GM12878 (cell line): ENCODE measurements at regions not wholly inside any gene's neighbourhood (a gene's known extent, or its start where the extent isn't known, plus 50 kb on each side); places are given as distances from the start of the nearest gene placed in this dataset.

Experiments
- CREB1 ChIP-seq: IDR thresholded peaks from 2 replicates; pipeline ENCODE4 v1.6.1; 2012; ENCODE audit warnings: low read depth, mild to moderate bottlenecking, inconsistent platforms
- HDAC2 ChIP-seq: fragments of 200-600 bp; sonication (generic); IDR thresholded peaks from 2 replicates; pipeline ENCODE4 v1.6.1; 2017
- TCF12 ChIP-seq: IDR thresholded peaks from 2 replicates; pipeline ENCODE4 v1.6.1; 2011; ENCODE audit warnings: low read depth, mild to moderate bottlenecking, low read length
- TF ChIP-seq, protein P1 (sequence below), 3 experiments: IDR thresholded peaks in 2 of 3; conservative IDR thresholded peaks in 1 of 3; 2 replicates each; pipeline ENCODE4 v1.5.1; 2011; ENCODE audit warnings: low read depth in 3 of 3, low read length in 3 of 3, mild to moderate bottlenecking in 3 of 3, control low read depth in 2 of 3, moderate library complexity in 2 of 3, inconsistent platforms in 1 of 3, mixed read lengths in 1 of 3; ENCODE audit not compliant: control insufficient read depth in 2 of 3, insufficient read depth in 1 of 3; ENCODE audit errors: extremely low read depth in 1 of 3

DNA sequence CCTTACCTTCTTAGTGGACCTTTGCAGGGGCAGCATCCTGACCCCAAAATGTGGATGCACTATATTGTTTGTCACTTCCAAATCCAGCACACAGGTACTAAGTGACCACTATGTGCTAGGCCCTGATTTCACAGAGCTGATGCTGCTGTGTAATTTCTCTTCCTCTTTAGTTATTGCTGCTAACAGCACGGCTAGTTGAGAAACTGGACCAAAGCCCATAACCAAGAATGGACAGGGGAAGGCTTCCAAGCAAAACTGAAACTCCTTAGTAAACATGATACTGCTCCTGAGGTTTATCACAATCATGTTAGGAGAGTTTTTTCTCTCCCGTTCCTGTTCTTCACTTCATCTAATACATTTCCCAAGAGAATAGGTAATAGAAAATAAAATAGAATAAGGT lies 172.9 kb upstream of the TTC29 start:
- TF ChIP-seq, protein P1, sequence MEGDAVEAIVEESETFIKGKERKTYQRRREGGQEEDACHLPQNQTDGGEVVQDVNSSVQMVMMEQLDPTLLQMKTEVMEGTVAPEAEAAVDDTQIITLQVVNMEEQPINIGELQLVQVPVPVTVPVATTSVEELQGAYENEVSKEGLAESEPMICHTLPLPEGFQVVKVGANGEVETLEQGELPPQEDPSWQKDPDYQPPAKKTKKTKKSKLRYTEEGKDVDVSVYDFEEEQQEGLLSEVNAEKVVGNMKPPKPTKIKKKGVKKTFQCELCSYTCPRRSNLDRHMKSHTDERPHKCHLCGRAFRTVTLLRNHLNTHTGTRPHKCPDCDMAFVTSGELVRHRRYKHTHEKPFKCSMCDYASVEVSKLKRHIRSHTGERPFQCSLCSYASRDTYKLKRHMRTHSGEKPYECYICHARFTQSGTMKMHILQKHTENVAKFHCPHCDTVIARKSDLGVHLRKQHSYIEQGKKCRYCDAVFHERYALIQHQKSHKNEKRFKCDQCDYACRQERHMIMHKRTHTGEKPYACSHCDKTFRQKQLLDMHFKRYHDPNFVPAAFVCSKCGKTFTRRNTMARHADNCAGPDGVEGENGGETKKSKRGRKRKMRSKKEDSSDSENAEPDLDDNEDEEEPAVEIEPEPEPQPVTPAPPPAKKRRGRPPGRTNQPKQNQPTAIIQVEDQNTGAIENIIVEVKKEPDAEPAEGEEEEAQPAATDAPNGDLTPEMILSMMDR (IDR thresholded peaks at IDR 0.05 in 2 of 3, conservative IDR thresholded peaks at IDR 0.05 in 1 of 3; ENCODE audit: control insufficient read depth in 2 of 3, extremely low read depth in 1 of 3, insufficient read depth in 1 of 3, low read depth in 3 of 3, low read length in 3 of 3) = no peak
- TF ChIP-seq HDAC2 (no peak), CREB1 (no peak), TCF12 (no peak)
